ENCODE measurements at regions not wholly inside any gene's neighbourhood (a gene's known extent, or its start where the extent isn't known, plus 50 kb on each side); places are given as distances from the start of the nearest gene placed in this dataset.
A peak's percentile ranks its signal among the peaks of the same experiment; 100 is the strongest.
"Not testable (repeated sequence)": the region's sequence is repeated elsewhere in the genome, so short reads cannot be mapped to it uniquely, and the experiment has no call there.

- not testable (repeated sequence) for H3K4me3 ChIP-seq (ENCODE audit: low read length); DNase-seq; H3K4me1 ChIP-seq (ENCODE audit: control insufficient read depth, insufficient read depth, low read length); H3K27me3 ChIP-seq (ENCODE audit: control insufficient read depth, insufficient read depth, low read length); H3K9me3 ChIP-seq (ENCODE audit: control insufficient read depth, low read depth, low read length); H3K36me3 ChIP-seq (ENCODE audit: control insufficient read depth, insufficient read depth, low read length); H3K27ac ChIP-seq (ENCODE audit: low read length)
- WGBS (ENCODE audit: insufficient coverage, low lambda C conversion rate), result no CpG with 5 or more reads among the region's 1 CpG
Measured at GRCh38 chr21:32823296-32823695, 51.7 kb upstream of the PAXBP1 start.

GRCh38 chr21:32824950-32825349 lies 53.4 kb upstream of the PAXBP1 start:
- no peaks in the 10 kb centered on the region for H3K36me3 ChIP-seq (ENCODE audit: control insufficient read depth, insufficient read depth, low read length)
- 100% methylated on average over 1 of the region's 1 CpG for WGBS (ENCODE audit: insufficient coverage, low lambda C conversion rate)
- H3K9me3 ChIP-seq (ENCODE audit: control insufficient read depth, low read depth, low read length), result no peaks in the 10 kb centered on the region

GRCh38 chr21:32826329-32827167 lies 55.0 kb upstream of the PAXBP1 start:
- H3K36me3 ChIP-seq (ENCODE audit: control insufficient read depth, insufficient read depth, low read length), result no peaks in the 10 kb centered on the region
- H3K4me3 ChIP-seq (ENCODE audit: low read length), result no peak overlapping the region
- WGBS (ENCODE audit: insufficient coverage, low lambda C conversion rate), result no CpG with 5 or more reads among the region's 9 CpGs
- H3K27ac ChIP-seq (ENCODE audit: low read length), result no peak overlapping the region
- DNase-seq, result peak; percentile 54 to 57
- H3K4me1 ChIP-seq (ENCODE audit: control insufficient read depth, insufficient read depth, low read length), result no peaks in the 10 kb centered on the region
- no peaks in the 10 kb centered on the region for H3K27me3 ChIP-seq (ENCODE audit: control insufficient read depth, insufficient read depth, low read length)
- H3K9me3 ChIP-seq (ENCODE audit: control insufficient read depth, low read depth, low read length), result no peaks in the 10 kb centered on the region

More at GRCh38 chr21:32824950-32825349, 53.4 kb upstream of the PAXBP1 start:
- Histone ChIP-seq H3K4me1 (ENCODE audit: control insufficient read depth, insufficient read depth, low read length) (no peaks in the 10 kb centered on the region), H3K4me3 (ENCODE audit: low read length) (no peak overlapping the region), H3K27ac (ENCODE audit: low read length) (no peak overlapping the region), H3K27me3 (ENCODE audit: control insufficient read depth, insufficient read depth, low read length) (no peaks in the 10 kb centered on the region)
- no peak for DNase-seq

GRCh38 chr21:32828908-32829307 lies 57.4 kb upstream of the PAXBP1 start:
- DNase-seq, result no peak
- Histone ChIP-seq H3K4me1 (ENCODE audit: control insufficient read depth, insufficient read depth, low read length) (no peaks in the 10 kb centered on the region), H3K27ac (ENCODE audit: low read length) (no peak overlapping the region), H3K9me3 (ENCODE audit: control insufficient read depth, low read depth, low read length) (no peaks in the 10 kb centered on the region), H3K27me3 (ENCODE audit: control insufficient read depth, insufficient read depth, low read length) (no peaks in the 10 kb centered on the region), H3K4me3 (ENCODE audit: low read length) (no peak overlapping the region), H3K36me3 (ENCODE audit: control insufficient read depth, insufficient read depth, low read length) (no peaks in the 10 kb centered on the region)
- WGBS (ENCODE audit: insufficient coverage, low lambda C conversion rate), result no CpG with 5 or more reads among the region's 4 CpGs

DNA sequence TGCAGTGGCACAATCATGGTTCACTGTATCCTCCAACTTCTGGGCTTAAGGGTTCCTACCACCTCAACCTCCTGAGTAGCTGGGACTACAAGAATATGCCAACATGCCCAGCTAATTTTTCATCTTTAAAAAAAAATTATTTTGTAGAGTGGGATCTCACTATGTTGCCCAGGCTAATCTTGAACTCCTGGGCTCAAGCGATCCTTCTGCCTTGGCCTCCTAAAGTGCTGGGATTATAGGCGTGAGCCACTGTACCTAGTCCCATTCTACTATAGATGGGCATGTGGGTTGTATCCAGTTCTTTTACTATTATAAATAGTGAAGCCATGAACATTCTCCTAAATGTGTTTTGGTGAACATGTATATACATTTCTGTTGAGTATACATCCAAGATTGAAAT lies 57.9 kb upstream of the PAXBP1 start:
- Histone ChIP-seq H3K4me1 (ENCODE audit: control insufficient read depth, insufficient read depth, low read length) (no peaks in the 10 kb centered on the region), H3K27me3 (ENCODE audit: control insufficient read depth, insufficient read depth, low read length) (no peaks in the 10 kb centered on the region), H3K9me3 (ENCODE audit: control insufficient read depth, low read depth, low read length) (no peaks in the 10 kb centered on the region), H3K36me3 (ENCODE audit: control insufficient read depth, insufficient read depth, low read length) (no peaks in the 10 kb centered on the region), H3K27ac (ENCODE audit: low read length) (no peak overlapping the region), H3K4me3 (ENCODE audit: low read length) (no peak overlapping the region)
- DNase-seq, result no peak
- WGBS (ENCODE audit: insufficient coverage, low lambda C conversion rate), result no CpG with 5 or more reads among the region's 2 CpGs

- DNase-seq; H3K36me3 ChIP-seq (ENCODE audit: control insufficient read depth, insufficient read depth, low read length): not testable (repeated sequence)
- no CpG with 5 or more reads among the region's 10 CpGs for WGBS (ENCODE audit: insufficient coverage, low lambda C conversion rate)
Measured at GRCh38 chr21:32831779-32832178, 60.2 kb upstream of the PAXBP1 start.

DNA sequence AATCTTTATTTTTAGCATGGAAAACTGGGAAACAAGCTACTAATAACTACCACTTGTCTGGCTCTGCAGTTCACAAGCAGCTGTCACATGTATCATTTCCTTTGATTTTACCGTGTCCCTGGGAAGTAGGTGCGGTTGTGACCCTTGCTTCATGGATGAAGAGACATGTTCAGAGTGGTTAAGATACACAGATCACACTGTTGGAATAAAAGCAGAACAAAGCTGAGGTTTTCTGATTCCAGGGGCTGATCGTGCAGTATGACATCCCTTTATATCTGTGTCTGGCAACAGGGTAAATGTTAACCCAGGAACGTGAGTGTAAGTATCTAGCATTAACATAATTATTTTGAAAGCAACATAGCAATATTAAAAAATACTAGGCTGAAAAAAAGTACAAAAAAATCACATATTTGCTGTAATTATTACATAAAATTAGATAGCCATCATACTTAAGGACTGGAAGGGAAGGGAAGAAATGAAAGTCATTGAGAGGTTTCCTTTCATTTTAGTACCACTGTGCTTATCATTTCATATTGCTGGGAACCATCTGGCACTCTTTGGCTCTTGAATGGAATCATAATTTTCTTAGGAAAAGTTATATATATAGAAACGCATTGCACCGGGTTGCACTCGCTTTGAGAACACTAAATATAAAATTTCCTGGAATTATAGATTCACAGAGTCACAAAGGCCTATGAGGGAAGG lies 62.8 kb upstream of the PAXBP1 start:
- DNase-seq, result no peak
- Histone ChIP-seq H3K4me3 (ENCODE audit: low read length) (no peak overlapping the region), H3K4me1 (ENCODE audit: control insufficient read depth, insufficient read depth, low read length) (no peaks in the 10 kb centered on the region), H3K36me3 (ENCODE audit: control insufficient read depth, insufficient read depth, low read length) (no peaks in the 10 kb centered on the region), H3K27ac (ENCODE audit: low read length) (no peak overlapping the region), H3K27me3 (ENCODE audit: control insufficient read depth, insufficient read depth, low read length) (peaks cover 2% of the 10 kb centered on the region), H3K9me3 (ENCODE audit: control insufficient read depth, low read depth, low read length) (no peaks in the 10 kb centered on the region)
- 81% methylated on average over 2 of the region's 7 CpGs for WGBS (ENCODE audit: insufficient coverage, low lambda C conversion rate)

More at GRCh38 chr21:32831779-32832178, 60.2 kb upstream of the PAXBP1 start:
- not testable (repeated sequence) for H3K4me3 ChIP-seq (ENCODE audit: low read length); H3K27ac ChIP-seq (ENCODE audit: low read length); H3K27me3 ChIP-seq (ENCODE audit: control insufficient read depth, insufficient read depth, low read length); H3K4me1 ChIP-seq (ENCODE audit: control insufficient read depth, insufficient read depth, low read length); H3K9me3 ChIP-seq (ENCODE audit: control insufficient read depth, low read depth, low read length)

- no peaks in the 10 kb centered on the region for H3K9me3 ChIP-seq (ENCODE audit: control insufficient read depth, low read depth, low read length)
- DNase-seq, result no peak
- WGBS (ENCODE audit: insufficient coverage, low lambda C conversion rate), result no CpG with 5 or more reads among the region's 5 CpGs
Measured at GRCh38 chr21:32834916-32835235, 63.3 kb upstream of the PAXBP1 start.

GRCh38 chr21:32842146-32842545 lies 70.6 kb upstream of the PAXBP1 start:
- H3K36me3 ChIP-seq (ENCODE audit: control insufficient read depth, insufficient read depth, low read length), result no peaks in the 10 kb centered on the region
- H3K27me3 ChIP-seq (ENCODE audit: control insufficient read depth, insufficient read depth, low read length), result peaks cover 15% of the 10 kb centered on the region
- no peak overlapping the region for H3K4me3 ChIP-seq (ENCODE audit: low read length)
- H3K27ac ChIP-seq (ENCODE audit: low read length), result no peak overlapping the region
- no peaks in the 10 kb centered on the region for H3K9me3 ChIP-seq (ENCODE audit: control insufficient read depth, low read depth, low read length)
- no CpG with 5 or more reads among the region's 1 CpG for WGBS (ENCODE audit: insufficient coverage, low lambda C conversion rate)
- DNase-seq, result no peak
- H3K4me1 ChIP-seq (ENCODE audit: control insufficient read depth, insufficient read depth, low read length), result no peaks in the 10 kb centered on the region

More at GRCh38 chr21:32834916-32835235, 63.3 kb upstream of the PAXBP1 start:
- H3K4me3 ChIP-seq (ENCODE audit: low read length), result no peak overlapping the region
- H3K27me3 ChIP-seq (ENCODE audit: control insufficient read depth, insufficient read depth, low read length), result peaks cover 2% of the 10 kb centered on the region
- no peaks in the 10 kb centered on the region for H3K36me3 ChIP-seq (ENCODE audit: control insufficient read depth, insufficient read depth, low read length)
- no peaks in the 10 kb centered on the region for H3K4me1 ChIP-seq (ENCODE audit: control insufficient read depth, insufficient read depth, low read length)
- H3K27ac ChIP-seq (ENCODE audit: low read length), result no peak overlapping the region

- no CpG with 5 or more reads among the region's 3 CpGs for WGBS (ENCODE audit: insufficient coverage, low lambda C conversion rate)
- Histone ChIP-seq H3K27ac (ENCODE audit: low read length) (no peak overlapping the region), H3K27me3 (ENCODE audit: control insufficient read depth, insufficient read depth, low read length) (peaks cover 13% of the 10 kb centered on the region), H3K4me3 (ENCODE audit: low read length) (no peak overlapping the region), H3K36me3 (ENCODE audit: control insufficient read depth, insufficient read depth, low read length) (no peaks in the 10 kb centered on the region), H3K9me3 (ENCODE audit: control insufficient read depth, low read depth, low read length) (no peaks in the 10 kb centered on the region), H3K4me1 (ENCODE audit: control insufficient read depth, insufficient read depth, low read length) (no peaks in the 10 kb centered on the region)
- no peak for DNase-seq
Measured at GRCh38 chr21:32843561-32843960, 72.0 kb upstream of the PAXBP1 start.

Data from large intestine (tissue), 3 donors.